ENCODE measurements at regions not wholly inside any gene's neighbourhood (a gene's known extent, or its start where the extent isn't known, plus 50 kb on each side); places are given as distances from the start of the nearest gene placed in this dataset.

GRCh38 chr9:13535141-13535540, 255.6 kb upstream of the MPDZ start:
- no peak for TF ChIP-seq POLR2AphosphoS5 (IDR thresholded peaks at IDR 0.05; ENCODE audit: low read depth)
- TF ChIP-seq, protein P1, sequence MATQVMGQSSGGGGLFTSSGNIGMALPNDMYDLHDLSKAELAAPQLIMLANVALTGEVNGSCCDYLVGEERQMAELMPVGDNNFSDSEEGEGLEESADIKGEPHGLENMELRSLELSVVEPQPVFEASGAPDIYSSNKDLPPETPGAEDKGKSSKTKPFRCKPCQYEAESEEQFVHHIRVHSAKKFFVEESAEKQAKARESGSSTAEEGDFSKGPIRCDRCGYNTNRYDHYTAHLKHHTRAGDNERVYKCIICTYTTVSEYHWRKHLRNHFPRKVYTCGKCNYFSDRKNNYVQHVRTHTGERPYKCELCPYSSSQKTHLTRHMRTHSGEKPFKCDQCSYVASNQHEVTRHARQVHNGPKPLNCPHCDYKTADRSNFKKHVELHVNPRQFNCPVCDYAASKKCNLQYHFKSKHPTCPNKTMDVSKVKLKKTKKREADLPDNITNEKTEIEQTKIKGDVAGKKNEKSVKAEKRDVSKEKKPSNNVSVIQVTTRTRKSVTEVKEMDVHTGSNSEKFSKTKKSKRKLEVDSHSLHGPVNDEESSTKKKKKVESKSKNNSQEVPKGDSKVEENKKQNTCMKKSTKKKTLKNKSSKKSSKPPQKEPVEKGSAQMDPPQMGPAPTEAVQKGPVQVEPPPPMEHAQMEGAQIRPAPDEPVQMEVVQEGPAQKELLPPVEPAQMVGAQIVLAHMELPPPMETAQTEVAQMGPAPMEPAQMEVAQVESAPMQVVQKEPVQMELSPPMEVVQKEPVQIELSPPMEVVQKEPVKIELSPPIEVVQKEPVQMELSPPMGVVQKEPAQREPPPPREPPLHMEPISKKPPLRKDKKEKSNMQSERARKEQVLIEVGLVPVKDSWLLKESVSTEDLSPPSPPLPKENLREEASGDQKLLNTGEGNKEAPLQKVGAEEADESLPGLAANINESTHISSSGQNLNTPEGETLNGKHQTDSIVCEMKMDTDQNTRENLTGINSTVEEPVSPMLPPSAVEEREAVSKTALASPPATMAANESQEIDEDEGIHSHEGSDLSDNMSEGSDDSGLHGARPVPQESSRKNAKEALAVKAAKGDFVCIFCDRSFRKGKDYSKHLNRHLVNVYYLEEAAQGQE (IDR thresholded peaks at IDR 0.05; ENCODE audit: insufficient replicate concordance, low read depth), result no peak
- TF ChIP-seq GABPA (IDR thresholded peaks at IDR 0.05; ENCODE audit: low read depth), result no peak
- TF ChIP-seq SPI1 (IDR thresholded peaks at IDR 0.05; ENCODE audit: borderline replicate concordance, low read depth), result no peak
- TF ChIP-seq, protein P2, sequence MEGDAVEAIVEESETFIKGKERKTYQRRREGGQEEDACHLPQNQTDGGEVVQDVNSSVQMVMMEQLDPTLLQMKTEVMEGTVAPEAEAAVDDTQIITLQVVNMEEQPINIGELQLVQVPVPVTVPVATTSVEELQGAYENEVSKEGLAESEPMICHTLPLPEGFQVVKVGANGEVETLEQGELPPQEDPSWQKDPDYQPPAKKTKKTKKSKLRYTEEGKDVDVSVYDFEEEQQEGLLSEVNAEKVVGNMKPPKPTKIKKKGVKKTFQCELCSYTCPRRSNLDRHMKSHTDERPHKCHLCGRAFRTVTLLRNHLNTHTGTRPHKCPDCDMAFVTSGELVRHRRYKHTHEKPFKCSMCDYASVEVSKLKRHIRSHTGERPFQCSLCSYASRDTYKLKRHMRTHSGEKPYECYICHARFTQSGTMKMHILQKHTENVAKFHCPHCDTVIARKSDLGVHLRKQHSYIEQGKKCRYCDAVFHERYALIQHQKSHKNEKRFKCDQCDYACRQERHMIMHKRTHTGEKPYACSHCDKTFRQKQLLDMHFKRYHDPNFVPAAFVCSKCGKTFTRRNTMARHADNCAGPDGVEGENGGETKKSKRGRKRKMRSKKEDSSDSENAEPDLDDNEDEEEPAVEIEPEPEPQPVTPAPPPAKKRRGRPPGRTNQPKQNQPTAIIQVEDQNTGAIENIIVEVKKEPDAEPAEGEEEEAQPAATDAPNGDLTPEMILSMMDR (IDR thresholded peaks at IDR 0.05; ENCODE audit: insufficient read depth, low read length), result no peak
- no peak for DNase-seq (ENCODE audit: low read depth in 1 of 2, low spot score in 1 of 2)
- Histone ChIP-seq H3K27ac (replicated peaks) (no peak overlapping the region), H3K27me3 (ENCODE audit: insufficient read depth, poor library complexity, severe bottlenecking) (no peaks in the 10 kb centered on the region), H3K4me3 (replicated peaks; ENCODE audit: insufficient read depth, low read length) (no peak overlapping the region)

DNA sequence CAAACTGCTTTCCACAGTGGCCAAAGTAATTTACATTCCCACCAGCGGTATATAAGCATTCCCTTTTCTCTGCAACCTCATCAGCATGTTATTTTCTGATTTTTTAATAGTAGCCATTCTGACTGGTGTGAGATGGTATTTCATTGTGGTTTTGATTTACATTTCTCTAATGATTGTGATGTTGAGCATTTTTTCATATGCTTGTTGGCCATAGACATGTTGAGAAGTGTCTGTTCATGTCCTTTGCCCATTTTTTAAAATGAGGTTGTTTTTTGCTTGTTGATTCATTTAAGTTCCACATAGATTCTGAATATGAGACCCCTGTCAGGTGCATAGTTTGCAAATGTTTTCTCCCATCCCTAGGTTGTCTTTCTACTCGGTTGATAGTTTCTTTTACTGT, 254.5 kb upstream of the MPDZ start:
- H3K27ac ChIP-seq (replicated peaks), result no peak overlapping the region
- no peak for DNase-seq (ENCODE audit: low read depth in 1 of 2, low spot score in 1 of 2)
- TF ChIP-seq POLR2AphosphoS5 (IDR thresholded peaks at IDR 0.05; ENCODE audit: low read depth) (no peak), SPI1 (IDR thresholded peaks at IDR 0.05; ENCODE audit: borderline replicate concordance, low read depth) (no peak), GABPA (IDR thresholded peaks at IDR 0.05; ENCODE audit: low read depth) (no peak)
- TF ChIP-seq, protein P2 (IDR thresholded peaks at IDR 0.05; ENCODE audit: insufficient read depth, low read length), result no peak
- TF ChIP-seq, protein P1 (IDR thresholded peaks at IDR 0.05; ENCODE audit: insufficient replicate concordance, low read depth), result no peak
- H3K4me3 ChIP-seq (replicated peaks; ENCODE audit: insufficient read depth, low read length), result no peak overlapping the region
- H3K27me3 ChIP-seq (ENCODE audit: insufficient read depth, poor library complexity, severe bottlenecking), result no peaks in the 10 kb centered on the region

GRCh38 chr9:13532407-13532806, 252.9 kb upstream of the MPDZ start:
- no peak for DNase-seq (ENCODE audit: low read depth in 1 of 2, low spot score in 1 of 2)
- Histone ChIP-seq H3K4me3 (replicated peaks; ENCODE audit: insufficient read depth, low read length) (no peak overlapping the region), H3K27me3 (ENCODE audit: insufficient read depth, poor library complexity, severe bottlenecking) (no peaks in the 10 kb centered on the region), H3K27ac (replicated peaks) (no peak overlapping the region)
- TF ChIP-seq, protein P2 (IDR thresholded peaks at IDR 0.05; ENCODE audit: insufficient read depth, low read length), result no peak
- TF ChIP-seq POLR2AphosphoS5 (IDR thresholded peaks at IDR 0.05; ENCODE audit: low read depth) (no peak), GABPA (IDR thresholded peaks at IDR 0.05; ENCODE audit: low read depth) (no peak), SPI1 (IDR thresholded peaks at IDR 0.05; ENCODE audit: borderline replicate concordance, low read depth) (no peak)
- TF ChIP-seq, protein P1 (IDR thresholded peaks at IDR 0.05; ENCODE audit: insufficient replicate concordance, low read depth), result no peak
